Bronchial epithelial cell (primary cell): ENCODE measurements at regions not wholly inside any gene's neighbourhood (a gene's known extent, or its start where the extent isn't known, plus 50 kb on each side); places are given as distances from the start of the nearest gene placed in this dataset.

Experiments
- DNase-seq: peaks from one replicate; pipeline ENCODE4 v3.0.0-alpha.2; 2010; ENCODE audit warnings: low read depth
- FAIRE-seq: peaks from 2 replicates; lab custom pipeline; 2011; peaks lifted over from hg19 to GRCh38; lab: Jason Lieb, UNC
- H3K27me3 ChIP-seq: 2 replicates; pipeline ENCODE4 v1.5.1; 2011; ENCODE audit warnings: low read length; ENCODE audit not compliant: control insufficient read depth, insufficient read depth
- H3K36me3 ChIP-seq: 2 replicates; pipeline ENCODE4 v1.5.1; 2011; ENCODE audit warnings: low read length; ENCODE audit not compliant: control insufficient read depth, insufficient read depth
- H3K4me3 ChIP-seq: 2 replicates; pipeline ENCODE4 v1.5.1; 2011; ENCODE audit warnings: mild to moderate bottlenecking, low read depth, low read length, control low read depth
- CTCF ChIP-seq: IDR thresholded peaks from 2 replicates; pipeline ENCODE4 v1.5.1; 2011; ENCODE audit warnings: mild to moderate bottlenecking, moderate library complexity, low read length, control low read depth, inconsistent platforms; ENCODE audit not compliant: insufficient read depth, severe bottlenecking

GRCh38 chr1:164320790-164321731 is 237.9 kb upstream of the PBX1 start:
- FAIRE-seq (no peak), DNase-seq (peak; percentile 5)
- no peak for TF ChIP-seq CTCF
- Histone ChIP-seq H3K36me3 (no peaks in the 10 kb centered on the region), H3K27me3 (peaks cover 1% of the 10 kb centered on the region), H3K4me3 (peak overlapping the region; percentile 21)

GRCh38 chr1:164325786-164326185 is 233.2 kb upstream of the PBX1 start:
- no peak for FAIRE-seq
- no peak for DNase-seq
- Histone ChIP-seq H3K36me3 (no peaks in the 10 kb centered on the region), H3K27me3 (no peaks in the 10 kb centered on the region), H3K4me3 (no peak overlapping the region)
- TF ChIP-seq CTCF, result no peak

GRCh38 chr1:164333387-164333786 is 225.6 kb upstream of the PBX1 start:
- no peak for DNase-seq
- Histone ChIP-seq H3K27me3 (no peaks in the 10 kb centered on the region), H3K36me3 (no peaks in the 10 kb centered on the region), H3K4me3 (no peak overlapping the region)
- no peak for TF ChIP-seq CTCF
- FAIRE-seq, result no peak

- no peak for FAIRE-seq
Observed at GRCh38 chr1:164337394-164337793, 221.6 kb upstream of the PBX1 start.

GRCh38 chr1:164337885-164338284 is 221.1 kb upstream of the PBX1 start:
- DNase-seq, result no peak
- Histone ChIP-seq H3K27me3 (no peaks in the 10 kb centered on the region), H3K36me3 (no peaks in the 10 kb centered on the region), H3K4me3 (no peak overlapping the region)
- TF ChIP-seq CTCF, result no peak
- no peak for FAIRE-seq

More at GRCh38 chr1:164337394-164337793, 221.6 kb upstream of the PBX1 start:
- no peaks in the 10 kb centered on the region for H3K36me3 ChIP-seq
- H3K27me3 ChIP-seq, result no peaks in the 10 kb centered on the region
- no peak for DNase-seq
- no peak overlapping the region for H3K4me3 ChIP-seq
- no peak for TF ChIP-seq CTCF

GRCh38 chr1:164343189-164343588 is 215.8 kb upstream of the PBX1 start:
- no peak for TF ChIP-seq CTCF
- no peaks in the 10 kb centered on the region for H3K27me3 ChIP-seq
- DNase-seq (no peak), FAIRE-seq (no peak)
- no peaks in the 10 kb centered on the region for H3K36me3 ChIP-seq
- H3K4me3 ChIP-seq, result no peak overlapping the region
